NB4 (cell line): ENCODE measurements at regions not wholly inside any gene's neighbourhood (a gene's known extent, or its start where the extent isn't known, plus 50 kb on each side); places are given as distances from the start of the nearest gene placed in this dataset.

ENCODE experiments used
- DNase-seq: peaks from one replicate; pipeline ENCODE4 v3.0.0; 2010; ENCODE audit warnings: low read depth
- H3K4me3 ChIP-seq: one replicate; pipeline ENCODE4 v1.5.1; 2011; ENCODE audit warnings: mild to moderate bottlenecking, low read depth, low read length, moderate library complexity
- CTCF ChIP-seq: IDR thresholded peaks from one replicate; pipeline ENCODE4 v1.5.1; 2012; ENCODE audit warnings: low read depth, low read length
- MAX ChIP-seq: IDR thresholded peaks from 2 replicates; pipeline ENCODE4 v1.6.1; 2011; ENCODE audit warnings: low read depth, low read length
- MYC ChIP-seq: IDR thresholded peaks from 2 replicates; pipeline ENCODE4 v1.6.1; 2011; ENCODE audit warnings: low read depth, low read length
- POLR2A ChIP-seq: IDR thresholded peaks from 2 replicates; pipeline ENCODE4 v1.6.1; 2011; ENCODE audit warnings: mild to moderate bottlenecking; ENCODE audit not compliant: insufficient read length; ENCODE audit errors: extremely low read depth

GRCh38 chr1:56061824-56062223, 517.5 kb downstream of the PLPP3 start:
- peak; percentile 36 for DNase-seq

GRCh38 chr1:56060906-56061305, 518.5 kb downstream of the PLPP3 start:
- TF ChIP-seq MYC: no peak
- no peak for TF ChIP-seq POLR2A
- TF ChIP-seq CTCF: no peak
- no peak for TF ChIP-seq MAX
- H3K4me3 ChIP-seq: no peak overlapping the region
- DNase-seq: no peak

More at GRCh38 chr1:56061824-56062223, 517.5 kb downstream of the PLPP3 start:
- no peak overlapping the region for H3K4me3 ChIP-seq
- no peak for TF ChIP-seq MYC

GRCh38 chr1:56057466-56058405, 521.6 kb downstream of the PLPP3 start:
- no peak overlapping the region for H3K4me3 ChIP-seq
- TF ChIP-seq POLR2A (no peak), MAX (no peak), CTCF (no peak), MYC (no peak)
- no peak for DNase-seq

- no peak overlapping the region for H3K4me3 ChIP-seq
- DNase-seq: no peak
- TF ChIP-seq MAX (no peak), MYC (no peak), POLR2A (no peak)
Measured at GRCh38 chr1:56056438-56057287, 522.7 kb downstream of the PLPP3 start.

DNA sequence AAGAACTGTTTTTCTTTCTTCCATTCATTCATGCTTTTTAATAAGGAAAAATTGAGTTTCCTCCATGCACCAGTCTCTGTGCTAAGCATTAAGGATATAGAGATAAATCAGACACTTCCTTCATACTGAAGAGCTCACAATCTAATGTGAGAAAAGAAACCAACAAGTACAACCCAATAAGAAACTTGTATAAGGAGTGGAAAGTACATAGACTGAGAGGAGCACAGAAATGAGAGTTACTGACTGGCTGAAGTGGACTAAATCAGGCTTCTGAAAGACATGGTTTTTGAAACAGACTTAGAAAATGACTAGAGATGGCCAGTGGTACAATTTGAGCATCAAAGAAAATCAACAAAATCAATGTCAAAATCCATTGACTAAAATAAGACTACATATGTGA, 524.4 kb downstream of the PLPP3 start:
- no peak for DNase-seq
- no peak overlapping the region for H3K4me3 ChIP-seq
- TF ChIP-seq MAX (no peak), MYC (no peak), POLR2A (no peak), CTCF (no peak)

GRCh38 chr1:56052041-56052440, 527.3 kb downstream of the PLPP3 start:
- no peak for DNase-seq
- H3K4me3 ChIP-seq: no peak overlapping the region
- TF ChIP-seq POLR2A (no peak), MAX (no peak), MYC (no peak), CTCF (no peak)
